Caco-2 (cell line): ENCODE measurements at regions not wholly inside any gene's neighbourhood (a gene's known extent, or its start where the extent isn't known, plus 50 kb on each side); places are given as distances from the start of the nearest gene placed in this dataset.
A peak's percentile ranks its signal among the peaks of the same experiment; 100 is the strongest.

Source experiments
- BruUV-seq: library from RNA; stranded (reverse); fragments of 400-500 nt; replicated peaks from 2 replicates; lab custom pipeline; 2021; lab: Mats Ljungman, UMichigan
- CTCF ChIA-PET: fragments of 300-600 bp; sonication (Branson Sonifier 250); formaldehyde crosslinking; loops from one replicate; lab custom pipeline; 2022; ENCODE audit warnings: antibody characterized with exemption; lab: Charles Lee
- POLR2A ChIA-PET: fragments of 300-600 bp; sonication (Branson Sonifier 250); formaldehyde crosslinking; loops from one replicate; lab custom pipeline; 2022; ENCODE audit warnings: antibody characterized with exemption; lab: Charles Lee
- DNase-seq, 2 experiments: peaks; one replicate each; pipeline versions ENCODE4 v3.0.0 to v3.0.0-alpha.2; 2020 to 2022
- H3K27me3 ChIP-seq: replicated peaks from 2 replicates; pipeline ENCODE4 v1.6.0; 2011; ENCODE audit warnings: low read length; ENCODE audit not compliant: control insufficient read depth, insufficient read depth
- H3K36me3 ChIP-seq: 2 replicates; pipeline ENCODE4 v1.5.1; 2011; ENCODE audit warnings: low read length; ENCODE audit not compliant: control insufficient read depth, insufficient read depth
- H3K4me1 ChIP-seq: fragments of 250-450 bp; sonication (Bioruptor Pico); 2 replicates; pipeline ENCODE4 v1.5.1; 2020; ENCODE audit warnings: mild to moderate bottlenecking
- H3K4me3 ChIP-seq: 2 replicates; pipeline ENCODE4 v1.5.1; 2011; ENCODE audit warnings: low read depth, mild to moderate bottlenecking, control low read depth, low read length
- H3K9me3 ChIP-seq: fragments of 250-450 bp; sonication (Bioruptor Pico); 2 replicates; pipeline ENCODE4 v1.5.1; 2020; ENCODE audit warnings: mild to moderate bottlenecking, moderate library complexity
- H3K27ac Mint-ChIP-seq: one replicate; pipeline ENCODE4 v1.8.0; 2022; ENCODE audit warnings: mixed read lengths; ENCODE audit not compliant: unreplicated experiment
- H3K27me3 Mint-ChIP-seq: one replicate; pipeline ENCODE4 v1.8.0; 2022; ENCODE audit warnings: mixed read lengths; ENCODE audit not compliant: insufficient read depth, unreplicated experiment
- H3K36me3 Mint-ChIP-seq: one replicate; pipeline ENCODE4 v1.8.0; 2022; ENCODE audit warnings: mild to moderate bottlenecking, mixed read lengths; ENCODE audit not compliant: insufficient read depth, unreplicated experiment
- H3K4me1 Mint-ChIP-seq: one replicate; pipeline ENCODE4 v1.8.0; 2022; ENCODE audit warnings: low read depth, mixed read lengths; ENCODE audit not compliant: unreplicated experiment
- H3K4me3 Mint-ChIP-seq: one replicate; pipeline ENCODE4 v1.8.0; 2022; ENCODE audit warnings: mild to moderate bottlenecking, moderate library complexity, mixed read lengths; ENCODE audit not compliant: unreplicated experiment
- H3K9me3 Mint-ChIP-seq: one replicate; pipeline ENCODE4 v1.8.0; 2022; ENCODE audit warnings: mixed read lengths; ENCODE audit not compliant: unreplicated experiment
- intact Hi-C: fragments of 100-400 bp; cut with micrococcal nuclease; formaldehyde crosslinking; loops from one replicate; pipeline ENCODE4 v1.10.0; 2022; ENCODE audit not compliant: unreplicated experiment
- TF ChIP-seq, protein P1 (sequence below), 2 experiments: fragments of 200-600 bp in 1 of 2; IDR thresholded peaks; 1 replicate in 1 of 2; 2 replicates in 1 of 2; pipeline versions ENCODE4 v1.5.1 to v1.8.0; 2011 to 2022; ENCODE audit warnings: antibody characterized with exemption in 1 of 2, control low read depth in 1 of 2, inconsistent platforms in 1 of 2, low read depth in 1 of 2, low read length in 1 of 2, mild to moderate bottlenecking in 1 of 2, moderate library complexity in 1 of 2; ENCODE audit not compliant: insufficient read depth in 1 of 2, severe bottlenecking in 1 of 2, unreplicated experiment in 1 of 2

DNA sequence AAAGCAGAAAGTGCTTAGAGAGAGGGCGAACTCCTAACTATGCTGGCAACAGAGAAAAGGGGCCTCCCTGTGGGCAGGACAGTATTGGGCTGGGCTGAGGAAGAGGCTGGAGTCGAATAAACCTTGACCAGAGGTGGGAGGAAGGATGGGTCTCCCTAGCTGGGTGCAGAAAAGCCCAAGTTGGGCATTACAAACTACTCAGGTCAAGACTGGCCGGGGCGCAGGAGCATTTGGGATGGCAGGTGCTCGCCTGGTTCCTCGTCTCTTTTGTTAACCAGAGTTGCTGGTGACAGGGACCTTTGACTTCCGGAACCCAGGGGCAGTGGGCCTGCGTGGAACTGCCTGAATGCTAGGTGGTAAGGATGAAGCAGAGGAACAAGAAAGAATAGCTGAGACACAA lies 80.3 kb upstream of the SHISAL1 start:
- ChIA-PET CTCF (no interaction called here), POLR2A (no interaction called here)
- Histone ChIP-seq H3K9me3 (no peaks in the 10 kb centered on the region), H3K36me3 (no peaks in the 10 kb centered on the region), H3K27me3 (no peaks in the 10 kb centered on the region), H3K4me1 (no peaks in the 10 kb centered on the region), H3K4me3 (no peak overlapping the region)
- Mint-ChIP-seq H3K4me1 (no peaks in the 10 kb centered on the region), H3K4me3 (no peak overlapping the region), H3K27ac (no peak overlapping the region), H3K36me3 (no peaks in the 10 kb centered on the region), H3K9me3 (no peaks in the 10 kb centered on the region), H3K27me3 (peaks cover 24% of the 10 kb centered on the region)
- TF ChIP-seq, protein P1, sequence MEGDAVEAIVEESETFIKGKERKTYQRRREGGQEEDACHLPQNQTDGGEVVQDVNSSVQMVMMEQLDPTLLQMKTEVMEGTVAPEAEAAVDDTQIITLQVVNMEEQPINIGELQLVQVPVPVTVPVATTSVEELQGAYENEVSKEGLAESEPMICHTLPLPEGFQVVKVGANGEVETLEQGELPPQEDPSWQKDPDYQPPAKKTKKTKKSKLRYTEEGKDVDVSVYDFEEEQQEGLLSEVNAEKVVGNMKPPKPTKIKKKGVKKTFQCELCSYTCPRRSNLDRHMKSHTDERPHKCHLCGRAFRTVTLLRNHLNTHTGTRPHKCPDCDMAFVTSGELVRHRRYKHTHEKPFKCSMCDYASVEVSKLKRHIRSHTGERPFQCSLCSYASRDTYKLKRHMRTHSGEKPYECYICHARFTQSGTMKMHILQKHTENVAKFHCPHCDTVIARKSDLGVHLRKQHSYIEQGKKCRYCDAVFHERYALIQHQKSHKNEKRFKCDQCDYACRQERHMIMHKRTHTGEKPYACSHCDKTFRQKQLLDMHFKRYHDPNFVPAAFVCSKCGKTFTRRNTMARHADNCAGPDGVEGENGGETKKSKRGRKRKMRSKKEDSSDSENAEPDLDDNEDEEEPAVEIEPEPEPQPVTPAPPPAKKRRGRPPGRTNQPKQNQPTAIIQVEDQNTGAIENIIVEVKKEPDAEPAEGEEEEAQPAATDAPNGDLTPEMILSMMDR (IDR thresholded peaks at IDR 0.05; ENCODE audit: insufficient read depth in 1 of 2, low read depth in 1 of 2, low read length in 1 of 2, severe bottlenecking in 1 of 2, unreplicated experiment in 1 of 2) = no peak
- no peak for DNase-seq
- BruUV-seq = no TSS peak
- intact Hi-C loops = no loop called here

DNA sequence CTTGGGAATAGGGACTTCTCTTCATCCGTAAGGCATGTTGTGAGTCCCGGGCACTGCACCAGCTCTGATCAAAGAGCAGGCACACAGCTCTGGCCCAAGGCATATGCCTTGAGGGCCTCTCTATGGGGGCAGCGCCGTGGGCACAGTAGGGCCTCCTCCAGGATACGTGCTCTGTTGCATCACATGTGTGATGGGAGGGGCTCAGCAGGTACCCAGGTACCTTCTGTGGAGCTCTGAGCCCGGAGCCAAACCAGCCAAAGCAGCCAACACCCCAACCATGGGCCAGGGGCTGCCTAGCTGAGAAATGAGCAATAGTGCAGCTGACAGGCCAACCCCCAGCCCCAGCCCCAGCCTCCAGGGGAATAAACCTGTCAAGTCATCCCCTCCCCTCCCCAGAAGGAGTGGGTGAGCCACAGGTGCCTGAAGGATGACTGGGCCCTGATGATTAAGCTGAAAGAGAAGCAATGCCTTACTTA lies 79.7 kb upstream of the SHISAL1 start:
- POLR2A ChIA-PET = no interaction called here
- intact Hi-C loops = no loop called here
- CTCF ChIA-PET = no interaction called here
- no peak overlapping the region for H3K4me3 ChIP-seq
- TF ChIP-seq, protein P1 (IDR thresholded peaks at IDR 0.05; ENCODE audit: insufficient read depth in 1 of 2, low read depth in 1 of 2, low read length in 1 of 2, severe bottlenecking in 1 of 2, unreplicated experiment in 1 of 2) = no peak
- no peaks in the 10 kb centered on the region for H3K9me3 Mint-ChIP-seq
- H3K27me3 ChIP-seq = no peaks in the 10 kb centered on the region
- H3K36me3 Mint-ChIP-seq = no peaks in the 10 kb centered on the region
- H3K4me1 ChIP-seq = no peaks in the 10 kb centered on the region
- H3K36me3 ChIP-seq = no peaks in the 10 kb centered on the region
- H3K27ac Mint-ChIP-seq = no peak overlapping the region
- peak in 1 of 2 experiments; percentile 12 for DNase-seq
- peaks cover 28% of the 10 kb centered on the region for H3K27me3 Mint-ChIP-seq
- H3K4me1 Mint-ChIP-seq = no peaks in the 10 kb centered on the region
- no peaks in the 10 kb centered on the region for H3K9me3 ChIP-seq
- no peak overlapping the region for H3K4me3 Mint-ChIP-seq
- no TSS peak for BruUV-seq

DNA sequence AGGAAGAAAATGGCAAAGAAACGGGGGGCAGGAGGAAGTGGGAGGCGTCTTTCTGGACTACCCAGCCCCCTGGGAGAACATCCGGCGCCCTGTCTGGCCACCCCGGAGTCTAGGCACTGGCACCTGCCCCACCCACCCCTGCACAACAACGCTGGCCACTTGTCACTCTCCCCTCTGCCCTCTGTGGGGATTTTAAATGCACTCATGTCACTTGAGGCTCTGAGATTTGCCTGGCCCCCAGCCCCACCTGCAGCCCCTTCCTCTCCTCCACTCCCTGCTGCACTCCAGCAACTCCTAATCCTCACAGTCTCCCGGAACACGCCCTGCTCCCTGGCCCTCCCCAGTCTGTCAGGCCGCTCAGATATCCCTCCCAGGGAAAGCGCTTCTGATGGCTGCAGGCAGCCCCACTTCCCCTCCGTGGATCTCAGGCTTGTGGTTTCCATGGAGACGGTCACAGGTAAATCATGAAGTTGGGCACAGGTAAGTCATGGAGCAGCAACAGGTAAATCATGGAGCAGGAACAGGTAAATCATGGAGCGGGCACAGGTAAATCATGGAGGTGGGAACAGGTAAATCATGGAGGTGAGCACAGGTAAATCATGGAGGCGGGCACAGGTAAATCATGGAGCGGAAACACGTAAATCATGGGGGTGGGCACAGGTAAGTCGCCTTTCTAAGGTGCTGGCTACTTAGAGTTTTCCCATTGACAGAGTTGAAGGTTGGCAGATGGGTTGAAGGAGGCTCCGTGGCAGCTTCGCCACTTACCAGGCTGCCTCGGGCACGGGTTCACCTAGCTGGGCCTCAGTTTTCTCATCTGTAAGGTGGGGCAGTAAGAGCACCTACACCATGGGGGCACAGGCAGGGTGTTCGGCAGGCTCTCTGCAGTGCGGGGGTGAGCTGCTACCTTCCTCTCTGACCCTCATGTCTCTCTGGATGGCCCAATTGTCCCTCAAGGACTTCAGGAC lies 79.0 kb upstream of the SHISAL1 start:
- Histone ChIP-seq H3K27me3 (no peaks in the 10 kb centered on the region), H3K4me3 (no peak overlapping the region), H3K36me3 (no peaks in the 10 kb centered on the region), H3K4me1 (no peaks in the 10 kb centered on the region), H3K9me3 (no peaks in the 10 kb centered on the region)
- POLR2A ChIA-PET = no interaction called here
- peak in 1 of 2 experiments; percentile 27 for DNase-seq
- H3K9me3 Mint-ChIP-seq = no peaks in the 10 kb centered on the region
- H3K4me1 Mint-ChIP-seq = no peaks in the 10 kb centered on the region
- H3K27ac Mint-ChIP-seq = no peak overlapping the region
- CTCF ChIA-PET = no interaction called here
- H3K4me3 Mint-ChIP-seq = no peak overlapping the region
- no TSS peak for BruUV-seq
- TF ChIP-seq, protein P1 (IDR thresholded peaks at IDR 0.05; ENCODE audit: insufficient read depth in 1 of 2, low read depth in 1 of 2, low read length in 1 of 2, severe bottlenecking in 1 of 2, unreplicated experiment in 1 of 2) = no peak
- no peaks in the 10 kb centered on the region for H3K36me3 Mint-ChIP-seq
- H3K27me3 Mint-ChIP-seq = peaks cover 31% of the 10 kb centered on the region
- intact Hi-C loops = no loop called here
